Mesendoderm (in vitro differentiated cells): ENCODE measurements at regions not wholly inside any gene's neighbourhood (a gene's known extent, or its start where the extent isn't known, plus 50 kb on each side); places are given as distances from the start of the nearest gene placed in this dataset.
"Not testable (repeated sequence)": the region's sequence is repeated elsewhere in the genome, so short reads cannot be mapped to it uniquely, and the experiment has no call there.

Experiments used
- DNase-seq: peaks from one replicate; pipeline ENCODE4 v3.0.0; 2013
- H2AK5ac ChIP-seq: 2 replicates; pipeline ENCODE4 v1.6.1; 2013; ENCODE audit warnings: low read length, inconsistent platforms
- H2BK120ac ChIP-seq: 2 replicates; pipeline ENCODE4 v1.6.1; 2013; ENCODE audit warnings: low read depth, mild to moderate bottlenecking, low read length, moderate library complexity, mixed read lengths
- H2BK15ac ChIP-seq: replicated peaks from 2 replicates; pipeline ENCODE4 v1.6.1; 2013; ENCODE audit warnings: low read depth, mild to moderate bottlenecking, moderate library complexity
- H2BK5ac ChIP-seq: 2 replicates; pipeline ENCODE4 v1.6.1; 2013; ENCODE audit warnings: low read length, inconsistent platforms
- H3K18ac ChIP-seq: 2 replicates; pipeline ENCODE4 v1.6.1; 2013; ENCODE audit warnings: mild to moderate bottlenecking, low read length, mixed read lengths
- H3K23ac ChIP-seq: one replicate; pipeline ENCODE4 v1.6.1; 2013; ENCODE audit warnings: low read length
- H3K27ac ChIP-seq: 2 replicates; pipeline ENCODE4 v1.5.1; 2013; ENCODE audit warnings: low read depth, mild to moderate bottlenecking, inconsistent platforms, low read length, moderate library complexity
- H3K27me3 ChIP-seq: 2 replicates; pipeline ENCODE4 v1.6.1; 2013; ENCODE audit warnings: low read length, control low read depth, mild to moderate bottlenecking, inconsistent platforms; ENCODE audit not compliant: insufficient read depth, poor library complexity
- H3K36me3 ChIP-seq: 2 replicates; pipeline ENCODE4 v1.6.1; 2013; ENCODE audit warnings: low read length, inconsistent platforms; ENCODE audit not compliant: control insufficient read depth, insufficient read depth
- H3K4ac ChIP-seq: one replicate; pipeline ENCODE4 v1.6.1; 2013; ENCODE audit warnings: low read depth, mild to moderate bottlenecking, low read length, moderate library complexity
- H3K4me1 ChIP-seq: 2 replicates; pipeline ENCODE4 v1.6.1; 2013; ENCODE audit warnings: low read depth, low read length, inconsistent platforms; ENCODE audit not compliant: control insufficient read depth
- H3K4me2 ChIP-seq: 2 replicates; pipeline ENCODE4 v1.6.1; 2013; ENCODE audit warnings: low read length
- H3K4me3 ChIP-seq: 2 replicates; pipeline ENCODE4 v1.5.1; 2013; ENCODE audit warnings: mild to moderate bottlenecking, low read length
- H3K56ac ChIP-seq: one replicate; pipeline ENCODE4 v1.6.1; 2013; ENCODE audit warnings: low read length
- H3K79me1 ChIP-seq: 2 replicates; pipeline ENCODE4 v1.6.1; 2013; ENCODE audit warnings: low read length, inconsistent platforms
- H3K79me2 ChIP-seq: 2 replicates; pipeline ENCODE4 v1.6.1; 2013; ENCODE audit warnings: mild to moderate bottlenecking, low read length; ENCODE audit not compliant: control insufficient read depth, insufficient read depth
- H3K9ac ChIP-seq: 2 replicates; pipeline ENCODE4 v1.6.1; 2013; ENCODE audit warnings: low read length, inconsistent platforms
- H4K5ac ChIP-seq: one replicate; pipeline ENCODE4 v1.6.1; 2013; ENCODE audit warnings: low read length
- H4K8ac ChIP-seq: one replicate; pipeline ENCODE4 v1.6.1; 2013; ENCODE audit warnings: low read depth, mild to moderate bottlenecking, control low read depth, low read length, moderate library complexity
- WGBS: extraction: QIAGEN DNeasy Blood & Tissue Kit; methylation state at CpG from one replicate; pipeline ENCODE4 v1.1.7; 2013; ENCODE audit warnings: low lambda C conversion rate, missing lambda C conversion rate; ENCODE audit not compliant: insufficient coverage; ENCODE audit errors: extremely low coverage; 5-methylcytosine and 5-hydroxymethylcytosine counted together

DNA sequence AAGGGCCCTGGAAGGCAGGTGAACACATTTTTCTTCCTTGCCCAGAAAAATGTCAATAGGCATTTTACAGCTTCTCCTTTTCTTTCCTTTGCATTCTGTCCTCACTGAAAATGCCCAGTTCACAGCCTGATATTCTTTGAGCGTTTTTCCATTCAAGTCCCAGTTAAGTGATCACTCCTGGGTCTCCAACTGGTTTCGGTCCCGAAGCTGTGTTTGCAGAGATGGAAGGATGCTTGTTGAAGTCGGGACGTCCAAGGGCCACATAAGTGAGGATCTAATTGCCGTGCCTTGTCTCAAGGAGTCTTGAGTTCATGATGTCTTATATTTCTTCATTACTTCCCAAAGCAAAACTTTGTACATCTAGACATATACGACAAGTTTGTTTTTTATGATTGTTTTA, 208.7 kb upstream of the PRKCQ start:
- no peak overlapping the region for H3K9ac ChIP-seq
- no peaks in the 10 kb centered on the region for H3K79me1 ChIP-seq
- no peaks in the 10 kb centered on the region for H3K36me3 ChIP-seq
- H3K4me3 ChIP-seq = no peak overlapping the region
- H3K4me1 ChIP-seq = no peaks in the 10 kb centered on the region
- no peak overlapping the region for H2AK5ac ChIP-seq
- H3K18ac ChIP-seq = no peak overlapping the region
- H3K4me2 ChIP-seq = no peak overlapping the region
- H2BK15ac ChIP-seq = no peak overlapping the region
- no peak overlapping the region for H3K23ac ChIP-seq
- WGBS = no CpG with 5 or more reads among the region's 7 CpGs
- no peak for DNase-seq
- H2BK120ac ChIP-seq = no peak overlapping the region
- H4K5ac ChIP-seq = no peak overlapping the region
- no peak overlapping the region for H3K56ac ChIP-seq
- H3K27ac ChIP-seq = no peak overlapping the region
- no peak overlapping the region for H2BK5ac ChIP-seq
- H3K4ac ChIP-seq = no peak overlapping the region
- no peaks in the 10 kb centered on the region for H3K79me2 ChIP-seq
- no peak overlapping the region for H4K8ac ChIP-seq
- no peaks in the 10 kb centered on the region for H3K27me3 ChIP-seq

- H4K8ac ChIP-seq = no peak overlapping the region
- H3K4me1 ChIP-seq = no peaks in the 10 kb centered on the region
- no peak overlapping the region for H3K4ac ChIP-seq
- DNase-seq = no peak
- H3K18ac ChIP-seq = no peak overlapping the region
- H3K4me2 ChIP-seq = no peak overlapping the region
- H2BK15ac ChIP-seq = no peak overlapping the region
- no peaks in the 10 kb centered on the region for H3K79me1 ChIP-seq
- no CpG with 5 or more reads among the region's 5 CpGs for WGBS
- no peak overlapping the region for H4K5ac ChIP-seq
- no peak overlapping the region for H2BK5ac ChIP-seq
- no peak overlapping the region for H3K23ac ChIP-seq
- H3K36me3 ChIP-seq = no peaks in the 10 kb centered on the region
- no peak overlapping the region for H2AK5ac ChIP-seq
- H3K9ac ChIP-seq = no peak overlapping the region
- no peaks in the 10 kb centered on the region for H3K27me3 ChIP-seq
- no peak overlapping the region for H2BK120ac ChIP-seq
- H3K4me3 ChIP-seq = no peak overlapping the region
- no peak overlapping the region for H3K56ac ChIP-seq
- H3K27ac ChIP-seq = no peak overlapping the region
- no peaks in the 10 kb centered on the region for H3K79me2 ChIP-seq
These were observed 208.2 kb upstream of the PRKCQ start for GRCh38 chr10:6788231-6788630.

DNA sequence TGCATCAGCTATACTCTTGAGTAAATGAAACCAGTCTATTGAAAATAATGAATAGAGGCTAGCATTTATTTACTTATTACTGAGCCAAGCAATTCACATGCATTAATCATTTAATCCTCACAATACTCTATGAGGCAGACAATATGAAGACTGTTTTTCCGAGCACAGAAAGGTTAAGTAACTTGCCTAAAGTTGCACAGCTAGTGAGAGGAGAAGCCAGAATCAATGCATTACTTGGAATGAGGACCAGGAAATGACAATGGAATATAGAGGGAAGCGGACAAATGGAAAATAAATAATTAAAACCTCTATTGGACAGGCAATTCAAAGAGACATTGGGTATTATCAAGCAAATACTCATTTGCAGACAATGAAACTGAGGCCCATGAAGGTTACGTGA, 207.6 kb upstream of the PRKCQ start:
- DNase-seq = no peak
- no peak overlapping the region for H3K18ac ChIP-seq
- H3K23ac ChIP-seq = no peak overlapping the region
- H2BK15ac ChIP-seq = no peak overlapping the region
- no peak overlapping the region for H2AK5ac ChIP-seq
- H3K4me2 ChIP-seq = no peak overlapping the region
- no peaks in the 10 kb centered on the region for H3K36me3 ChIP-seq
- no peaks in the 10 kb centered on the region for H3K27me3 ChIP-seq
- H4K5ac ChIP-seq = no peak overlapping the region
- H3K9ac ChIP-seq = no peak overlapping the region
- H3K79me2 ChIP-seq = no peaks in the 10 kb centered on the region
- H3K27ac ChIP-seq = no peak overlapping the region
- H3K4me1 ChIP-seq = no peaks in the 10 kb centered on the region
- H3K4me3 ChIP-seq = no peak overlapping the region
- no peak overlapping the region for H3K56ac ChIP-seq
- H2BK5ac ChIP-seq = no peak overlapping the region
- no peak overlapping the region for H2BK120ac ChIP-seq
- H3K4ac ChIP-seq = no peak overlapping the region
- WGBS = no CpG with 5 or more reads among the region's 3 CpGs
- no peak overlapping the region for H4K8ac ChIP-seq
- H3K79me1 ChIP-seq = no peaks in the 10 kb centered on the region

DNA sequence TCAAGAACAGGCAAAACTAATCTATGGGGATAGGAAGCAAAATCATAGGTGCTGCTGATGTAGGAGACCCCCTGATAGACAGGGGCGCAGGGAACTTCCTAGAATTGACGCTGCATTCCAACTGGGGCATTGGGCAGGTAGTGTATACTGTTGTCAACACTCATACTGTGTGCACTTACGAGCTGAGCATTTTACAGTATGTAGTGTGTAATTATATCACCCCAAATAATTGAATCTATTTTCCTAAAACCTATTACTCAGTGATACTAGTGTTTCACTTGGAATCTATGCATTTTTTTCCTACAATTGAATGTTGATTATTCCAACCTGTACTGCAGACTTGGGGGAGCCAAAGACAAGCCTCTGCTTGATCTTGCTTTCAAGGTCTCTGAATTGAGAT, 207.0 kb upstream of the PRKCQ start:
- no peak overlapping the region for H3K27ac ChIP-seq
- no peak for DNase-seq
- no peak overlapping the region for H2AK5ac ChIP-seq
- H3K27me3 ChIP-seq = no peaks in the 10 kb centered on the region
- no peak overlapping the region for H4K5ac ChIP-seq
- no peaks in the 10 kb centered on the region for H3K79me2 ChIP-seq
- no peaks in the 10 kb centered on the region for H3K79me1 ChIP-seq
- no peak overlapping the region for H3K18ac ChIP-seq
- H3K4me3 ChIP-seq = no peak overlapping the region
- H3K4me1 ChIP-seq = no peaks in the 10 kb centered on the region
- no peak overlapping the region for H3K23ac ChIP-seq
- no peak overlapping the region for H3K4me2 ChIP-seq
- no peak overlapping the region for H3K9ac ChIP-seq
- H2BK5ac ChIP-seq = no peak overlapping the region
- no peak overlapping the region for H4K8ac ChIP-seq
- no CpG with 5 or more reads among the region's 3 CpGs for WGBS
- no peak overlapping the region for H3K56ac ChIP-seq
- H2BK15ac ChIP-seq = no peak overlapping the region
- H2BK120ac ChIP-seq = no peak overlapping the region
- H3K36me3 ChIP-seq = no peaks in the 10 kb centered on the region
- no peak overlapping the region for H3K4ac ChIP-seq

DNA sequence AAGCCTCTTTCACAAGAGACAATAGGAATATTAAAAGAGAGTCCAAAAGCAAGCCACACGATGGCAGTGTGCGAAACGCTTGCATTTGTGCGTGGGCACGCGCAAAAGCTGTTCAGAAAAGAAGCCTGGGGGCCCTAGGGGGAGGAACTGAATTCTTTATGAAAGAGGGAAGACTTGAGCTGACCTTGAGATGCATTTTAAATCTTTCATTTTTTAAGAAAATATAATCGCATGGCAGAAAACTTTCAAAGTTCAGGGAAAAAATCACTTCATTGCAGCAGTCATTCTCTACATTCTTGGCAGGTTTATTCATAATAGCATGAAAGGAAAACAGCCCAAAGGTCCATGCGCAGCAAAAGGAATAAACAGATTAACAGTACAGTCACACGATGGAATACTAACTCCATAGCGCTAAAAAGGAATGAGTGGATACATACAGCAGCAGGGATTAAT, 206.5 kb upstream of the PRKCQ start:
- H3K27ac ChIP-seq = no peak overlapping the region
- no peak overlapping the region for H3K4me2 ChIP-seq
- H3K27me3 ChIP-seq = no peaks in the 10 kb centered on the region
- DNase-seq = no peak
- H3K4me1 ChIP-seq = no peaks in the 10 kb centered on the region
- no peak overlapping the region for H3K9ac ChIP-seq
- no peak overlapping the region for H2AK5ac ChIP-seq
- no peaks in the 10 kb centered on the region for H3K79me1 ChIP-seq
- no peak overlapping the region for H3K18ac ChIP-seq
- no peak overlapping the region for H4K5ac ChIP-seq
- H2BK5ac ChIP-seq = no peak overlapping the region
- no peaks in the 10 kb centered on the region for H3K36me3 ChIP-seq
- H3K23ac ChIP-seq = no peak overlapping the region
- H3K56ac ChIP-seq = no peak overlapping the region
- no CpG with 5 or more reads among the region's 10 CpGs for WGBS
- no peak overlapping the region for H3K4ac ChIP-seq
- no peaks in the 10 kb centered on the region for H3K79me2 ChIP-seq
- H4K8ac ChIP-seq = no peak overlapping the region
- no peak overlapping the region for H3K4me3 ChIP-seq
- no peak overlapping the region for H2BK15ac ChIP-seq
- H2BK120ac ChIP-seq = no peak overlapping the region

- H3K9ac ChIP-seq, H4K8ac ChIP-seq, H3K4ac ChIP-seq, H2BK5ac ChIP-seq, H3K56ac ChIP-seq, DNase-seq, H3K79me2 ChIP-seq, H2BK120ac ChIP-seq, H3K4me2 ChIP-seq, H3K79me1 ChIP-seq, H4K5ac ChIP-seq, H3K27ac ChIP-seq, H3K36me3 ChIP-seq, H2AK5ac ChIP-seq, H2BK15ac ChIP-seq, H3K4me1 ChIP-seq, H3K23ac ChIP-seq, H3K4me3 ChIP-seq, H3K27me3 ChIP-seq, H3K18ac ChIP-seq: not testable (repeated sequence)
- no CpG with 5 or more reads among the region's 8 CpGs for WGBS
These were observed 204.4 kb upstream of the PRKCQ start for GRCh38 chr10:6784429-6784828.
